ENCODE measurements at regions not wholly inside any gene's neighbourhood (a gene's known extent, or its start where the extent isn't known, plus 50 kb on each side); places are given as distances from the start of the nearest gene placed in this dataset.

DNA sequence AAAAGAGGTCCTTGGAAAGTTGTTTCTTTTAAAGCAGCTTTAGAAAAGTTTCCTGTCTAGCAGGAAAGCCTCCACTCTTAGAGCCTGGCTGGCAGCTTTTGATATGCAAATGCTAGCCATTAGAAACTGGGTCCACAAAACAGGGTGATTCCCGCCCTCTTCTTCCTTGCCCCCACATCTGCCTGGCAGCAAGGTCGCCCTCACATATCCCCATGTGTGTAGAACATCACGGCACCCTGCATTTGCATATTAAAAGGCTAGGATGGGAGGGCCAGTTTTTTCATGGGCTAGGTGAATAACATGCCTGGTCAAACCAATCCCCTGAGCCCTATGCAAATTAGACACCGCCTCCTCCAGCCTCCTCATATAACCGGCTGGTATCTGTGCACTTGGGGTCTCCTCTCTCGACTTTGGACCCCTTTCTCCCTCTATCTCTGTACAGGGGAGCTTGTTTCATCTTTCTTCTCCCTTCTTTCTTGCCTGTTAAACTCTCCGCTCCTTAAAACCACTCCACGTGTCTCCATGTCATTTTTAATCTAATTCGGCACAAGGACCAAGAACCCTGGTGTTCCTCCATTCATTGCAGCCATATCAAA, 426.8 kb upstream of the CTNND2 start:
- Histone ChIP-seq H4K20me1 (ENCODE audit: insufficient read depth) (no peaks in the 10 kb centered on the region), H3K4me2 (ENCODE audit: low read length) (no peak overlapping the region), H3K4me1 (ENCODE audit: control insufficient read depth in 1 of 2, insufficient read depth in 2 of 2, low read length in 2 of 2) (no peaks in the 10 kb centered on the region), H3K9ac (ENCODE audit: low read length) (no peak overlapping the region), H3K4me3 (replicated peaks in 1 of 2; ENCODE audit: low read depth in 1 of 2, low read length in 2 of 2) (no peak overlapping the region), H3K9me2 (ENCODE audit: insufficient read depth) (no peaks in the 10 kb centered on the region), H3K9me3 (ENCODE audit: control insufficient read depth in 1 of 2, insufficient read depth in 1 of 2, low read depth in 1 of 2, low read length in 2 of 2) (peaks cover 7 to 12% of the 10 kb centered on the region in 2 experiments; a peak in 3 of 4 replicates), H3K79me2 (ENCODE audit: insufficient read depth, low read length) (no peaks in the 10 kb centered on the region), H2AFZ (ENCODE audit: low read depth, low read length, poor library complexity, severe bottlenecking) (no peak overlapping the region), H3K36me3 (ENCODE audit: control insufficient read depth in 1 of 2, insufficient read depth in 2 of 2, low read length in 2 of 2) (no peaks in the 10 kb centered on the region), H3K27me3 (ENCODE audit: insufficient read depth, low read length) (no peaks in the 10 kb centered on the region), H3K27ac (ENCODE audit: low read depth, low read length) (no peak overlapping the region)
- ChIA-PET RAD21 (ENCODE audit: low non-redundant PET in 1 of 2, low total read pairs in 2 of 2, uncharacterized antibody in 2 of 2, unreplicated experiment in 2 of 2) (no interaction called here), CTCF (no interaction called here), POLR2A (no interaction called here)
- BruUV-seq (replicated peaks) = no TSS peak
- TF ChIP-seq, protein P1, sequence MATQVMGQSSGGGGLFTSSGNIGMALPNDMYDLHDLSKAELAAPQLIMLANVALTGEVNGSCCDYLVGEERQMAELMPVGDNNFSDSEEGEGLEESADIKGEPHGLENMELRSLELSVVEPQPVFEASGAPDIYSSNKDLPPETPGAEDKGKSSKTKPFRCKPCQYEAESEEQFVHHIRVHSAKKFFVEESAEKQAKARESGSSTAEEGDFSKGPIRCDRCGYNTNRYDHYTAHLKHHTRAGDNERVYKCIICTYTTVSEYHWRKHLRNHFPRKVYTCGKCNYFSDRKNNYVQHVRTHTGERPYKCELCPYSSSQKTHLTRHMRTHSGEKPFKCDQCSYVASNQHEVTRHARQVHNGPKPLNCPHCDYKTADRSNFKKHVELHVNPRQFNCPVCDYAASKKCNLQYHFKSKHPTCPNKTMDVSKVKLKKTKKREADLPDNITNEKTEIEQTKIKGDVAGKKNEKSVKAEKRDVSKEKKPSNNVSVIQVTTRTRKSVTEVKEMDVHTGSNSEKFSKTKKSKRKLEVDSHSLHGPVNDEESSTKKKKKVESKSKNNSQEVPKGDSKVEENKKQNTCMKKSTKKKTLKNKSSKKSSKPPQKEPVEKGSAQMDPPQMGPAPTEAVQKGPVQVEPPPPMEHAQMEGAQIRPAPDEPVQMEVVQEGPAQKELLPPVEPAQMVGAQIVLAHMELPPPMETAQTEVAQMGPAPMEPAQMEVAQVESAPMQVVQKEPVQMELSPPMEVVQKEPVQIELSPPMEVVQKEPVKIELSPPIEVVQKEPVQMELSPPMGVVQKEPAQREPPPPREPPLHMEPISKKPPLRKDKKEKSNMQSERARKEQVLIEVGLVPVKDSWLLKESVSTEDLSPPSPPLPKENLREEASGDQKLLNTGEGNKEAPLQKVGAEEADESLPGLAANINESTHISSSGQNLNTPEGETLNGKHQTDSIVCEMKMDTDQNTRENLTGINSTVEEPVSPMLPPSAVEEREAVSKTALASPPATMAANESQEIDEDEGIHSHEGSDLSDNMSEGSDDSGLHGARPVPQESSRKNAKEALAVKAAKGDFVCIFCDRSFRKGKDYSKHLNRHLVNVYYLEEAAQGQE (IDR thresholded peaks at IDR 0.05; ENCODE audit: low read depth) = no peak
- TF ChIP-seq SIN3A (IDR thresholded peaks at IDR 0.05; ENCODE audit: low read depth) (no peak), ZNF274 (IDR thresholded peaks at IDR 0.05; ENCODE audit: low read depth, low read length) (no peak), JUND (IDR thresholded peaks at IDR 0.05) (no peak), POLR2AphosphoS5 (IDR thresholded peaks at IDR 0.05; ENCODE audit: low read depth, low read length) (no peak), ZBTB33 (IDR thresholded peaks at IDR 0.05; ENCODE audit: extremely low read depth, insufficient replicate concordance, low read length) (no peak), CTCF (IDR thresholded peaks at IDR 0.05 in 2 of 3, conservative IDR thresholded peaks at IDR 0.05 in 1 of 3; ENCODE audit: borderline replicate concordance in 1 of 3, insufficient read depth in 1 of 3, low read depth in 2 of 3, low read length in 2 of 3) (no peak), SRF (IDR thresholded peaks at IDR 0.05; ENCODE audit: low read depth) (no peak), ATF3 (IDR thresholded peaks at IDR 0.05) (no peak), FOSL1 (IDR thresholded peaks at IDR 0.05; ENCODE audit: low read depth) (no peak), MAX (IDR thresholded peaks at IDR 0.05) (no peak), EZH2phosphoT487 (IDR thresholded peaks at IDR 0.05; ENCODE audit: borderline replicate concordance) (no peak), CBX3 (IDR thresholded peaks at IDR 0.05; ENCODE audit: low read depth) (no peak)
- no peak for DNase-seq (ENCODE audit: low read depth, low spot score)
- intact Hi-C loops (cut with micrococcal nuclease) = no loop called here
- ATAC-seq = no peak

All from HCT116 (cell line).